ENCODE measurements at regions not wholly inside any gene's neighbourhood (a gene's known extent, or its start where the extent isn't known, plus 50 kb on each side); places are given as distances from the start of the nearest gene placed in this dataset.
"Not testable (repeated sequence)": the region's sequence is repeated elsewhere in the genome, so short reads cannot be mapped to it uniquely, and the experiment has no call there.

DNA sequence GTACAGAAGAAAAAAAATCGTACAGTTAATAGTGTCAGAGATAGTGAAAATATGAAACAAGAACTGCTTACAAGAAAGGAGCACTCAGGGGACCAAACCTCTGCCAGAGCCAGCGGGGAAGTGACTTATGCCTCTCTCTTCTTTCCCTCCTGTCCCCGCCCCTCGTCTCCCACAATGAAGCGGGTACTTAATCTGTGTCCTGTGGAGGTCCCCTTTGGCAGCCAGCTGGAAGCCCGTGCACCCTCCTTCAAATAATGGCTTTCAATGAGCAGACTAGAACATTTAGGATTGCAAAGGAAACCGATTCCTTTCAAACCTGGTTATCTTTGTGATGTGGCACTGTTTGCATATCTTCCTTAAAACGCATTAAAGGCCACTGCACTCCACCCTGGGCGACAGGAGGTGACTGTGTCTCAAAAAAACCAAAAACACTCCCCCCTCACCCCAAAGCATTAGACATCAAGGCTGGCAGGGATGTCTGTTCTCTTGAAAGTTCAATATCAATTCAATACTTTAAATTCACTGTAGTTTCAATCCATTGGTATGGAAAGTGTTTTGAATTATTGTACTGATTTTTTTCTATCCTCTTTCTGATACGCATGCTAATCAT is 51.7 kb downstream of the PPIAL4C start:
- DNase-seq (ENCODE audit: low spot score); intact Hi-C loops (cut with DNase I): not testable (repeated sequence)

DNA sequence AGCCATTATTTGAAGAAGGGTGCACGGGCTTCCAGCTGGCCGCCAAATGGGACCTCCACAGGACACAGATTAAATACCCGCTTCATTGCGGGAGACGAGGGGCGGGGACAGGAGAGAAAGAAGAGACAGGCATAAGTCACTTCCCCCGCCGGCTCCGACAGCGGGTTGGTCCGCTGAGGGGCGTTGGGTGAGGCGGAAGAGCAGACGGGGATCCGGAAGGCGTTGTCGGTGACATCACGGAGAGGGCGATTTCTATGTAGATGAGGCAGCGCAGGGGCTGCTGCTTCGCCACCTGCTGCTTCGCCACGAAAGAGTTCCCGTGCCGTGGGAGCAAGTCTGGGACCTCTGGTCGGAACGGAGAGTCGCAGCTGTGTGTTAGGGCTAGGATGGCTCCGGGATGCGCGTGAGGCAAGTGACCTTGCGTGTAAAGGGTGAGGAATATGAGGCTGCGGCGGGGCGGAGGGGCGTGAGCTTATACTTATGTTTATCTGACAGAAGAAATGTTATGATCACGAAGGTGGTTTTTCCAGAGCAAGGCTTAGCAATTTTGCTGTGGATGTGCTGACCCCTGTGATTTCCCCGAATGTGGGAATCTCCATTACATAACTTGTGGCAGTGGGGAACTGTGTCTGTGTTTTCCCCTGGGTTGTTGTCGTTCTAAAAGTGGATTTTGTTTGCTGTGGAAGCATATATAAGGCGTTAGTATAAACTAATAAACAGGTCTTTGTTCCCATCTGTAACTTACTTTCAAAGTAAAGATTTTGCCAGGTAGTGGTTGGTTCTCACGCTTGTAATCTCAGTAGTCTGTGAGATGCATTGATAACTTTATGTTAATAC is 52.9 kb downstream of the PPIAL4C start:
- intact Hi-C loops (cut with DNase I) = not testable (repeated sequence)
- peak; percentile 95 for DNase-seq (ENCODE audit: low spot score)

DNA sequence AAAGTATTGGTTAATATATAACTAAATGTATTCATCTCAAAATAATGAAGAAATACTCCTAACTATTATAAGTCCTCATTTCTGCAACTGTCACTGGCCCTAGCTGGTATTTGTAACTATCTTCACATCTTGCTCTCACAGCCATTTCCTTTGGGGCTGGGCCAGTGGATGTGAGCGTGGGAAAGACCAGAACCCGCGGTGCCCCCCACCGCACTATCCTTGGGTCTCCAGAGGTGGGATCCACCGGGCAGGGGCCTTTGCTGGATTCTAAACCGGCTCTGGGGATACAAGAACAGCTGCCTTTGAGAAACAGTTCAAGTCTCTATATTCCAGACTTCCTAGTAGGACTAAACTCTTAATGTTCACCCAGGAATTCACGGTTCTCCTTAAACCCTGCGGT is 54.8 kb downstream of the PPIAL4C start:
- intact Hi-C loops (cut with DNase I); DNase-seq (ENCODE audit: low spot score): not testable (repeated sequence)

DNA sequence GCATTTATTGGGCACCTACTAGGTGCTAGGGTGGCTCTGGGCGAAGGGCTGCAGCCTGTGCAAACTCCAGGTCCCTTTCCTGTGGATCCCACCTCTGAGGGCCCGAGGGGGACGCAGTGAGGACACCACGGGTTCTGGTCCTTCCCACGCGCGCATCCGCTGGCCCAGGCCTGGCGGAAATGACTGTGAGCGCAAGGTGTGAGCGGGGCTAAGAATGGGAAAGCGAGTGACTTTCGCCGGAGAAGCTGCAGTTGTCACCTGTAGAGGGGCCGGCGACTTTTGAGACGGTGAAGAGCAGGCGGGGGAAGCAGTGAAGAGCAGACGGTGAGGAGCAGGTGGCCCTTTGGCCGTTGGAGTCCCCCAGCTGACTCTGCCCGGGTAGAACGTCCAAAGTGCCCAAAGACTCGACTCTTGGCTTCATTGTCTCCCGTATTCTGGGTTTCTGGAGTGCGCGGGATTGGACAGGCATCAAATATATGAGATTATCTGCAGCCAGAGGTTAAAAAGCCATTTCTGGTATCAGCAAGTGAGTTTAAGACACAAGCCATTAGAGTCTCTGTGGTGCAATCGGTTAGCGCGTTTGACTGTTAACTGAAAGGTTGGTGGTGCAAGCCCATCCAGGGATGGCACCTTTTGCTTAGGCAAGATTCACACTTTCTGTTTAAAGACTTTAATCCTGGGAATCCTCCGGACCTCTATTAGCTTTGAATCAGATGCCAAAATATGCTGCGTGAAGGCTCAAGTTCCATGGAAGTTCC is 55.4 kb downstream of the PPIAL4C start:
- intact Hi-C loops (cut with DNase I); DNase-seq (ENCODE audit: low spot score): not testable (repeated sequence)

DNA sequence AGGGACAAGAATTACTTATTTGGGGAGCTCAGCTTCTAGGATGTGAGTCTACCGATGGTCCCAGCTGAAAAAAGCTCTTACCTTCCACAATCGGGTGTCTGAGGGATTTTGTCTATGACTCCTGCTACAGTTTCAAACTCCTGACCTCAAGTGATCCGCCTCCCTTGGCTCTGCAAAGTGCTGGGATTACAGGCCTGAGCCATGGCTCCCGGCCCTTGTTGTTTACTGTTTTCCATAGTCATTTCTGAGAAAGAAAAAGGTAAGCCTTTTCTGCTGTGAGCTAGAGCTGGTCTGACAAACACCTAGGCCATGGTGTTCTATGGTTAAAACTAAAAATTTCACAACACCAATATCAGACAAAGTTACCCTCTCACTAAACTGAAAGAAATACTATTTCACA is 57.5 kb downstream of the PPIAL4C start:
- intact Hi-C loops (cut with DNase I); DNase-seq (ENCODE audit: low spot score): not testable (repeated sequence)

DNA sequence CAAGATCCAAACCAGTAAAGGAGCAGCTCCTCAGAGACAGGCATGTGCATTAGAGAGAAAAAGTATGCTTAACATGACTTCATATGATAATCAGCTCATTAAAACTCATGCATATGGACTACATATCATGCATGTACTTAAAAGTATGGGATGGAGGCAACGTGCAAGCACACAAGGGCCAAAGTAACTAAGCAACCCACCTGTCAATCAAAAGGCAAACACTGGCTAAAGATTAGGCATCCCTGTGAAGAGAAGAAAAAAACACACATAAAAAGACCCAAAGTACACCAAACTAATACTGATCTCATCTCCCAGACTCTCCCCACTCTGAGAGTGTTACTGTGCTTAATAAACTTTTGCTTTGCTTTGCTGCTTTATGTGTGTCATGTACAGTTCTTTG is 61.2 kb downstream of the PPIAL4C start:
- intact Hi-C loops (cut with DNase I) = not testable (repeated sequence)

DNA sequence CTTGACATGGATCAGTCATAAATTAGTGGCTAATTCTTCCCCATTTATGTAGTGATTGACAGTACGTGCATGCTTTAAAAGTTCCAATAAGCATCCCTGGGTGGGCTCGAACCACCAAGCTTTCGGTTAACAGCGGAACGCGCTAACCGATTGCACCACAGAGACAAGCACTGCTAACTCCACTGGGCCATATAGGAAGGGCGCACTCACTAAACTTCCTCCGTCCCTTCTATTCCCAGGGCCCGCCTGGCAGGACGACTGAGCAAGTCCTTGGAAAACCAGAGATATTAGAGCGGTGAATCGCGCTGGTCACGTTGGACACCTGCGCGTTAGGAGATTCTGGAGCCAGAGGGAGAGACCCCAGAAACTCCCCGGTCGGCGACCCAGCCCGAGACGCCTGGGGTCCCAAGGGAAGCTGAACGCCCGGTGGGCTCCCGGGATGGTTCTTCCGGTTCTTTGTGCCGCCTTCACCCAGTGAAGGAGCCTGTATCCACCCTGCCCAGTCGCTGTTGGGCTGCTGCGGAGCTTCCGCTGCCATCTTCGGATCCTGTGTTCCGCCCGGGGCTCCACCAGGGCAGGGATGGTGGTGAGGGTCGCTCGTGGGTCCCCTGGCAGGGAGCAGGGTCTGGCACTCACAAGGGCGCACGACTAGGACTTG is 62.8 kb downstream of the PPIAL4C start:
- intact Hi-C loops (cut with DNase I) = not testable (repeated sequence)
- peak; percentile 71 for DNase-seq (ENCODE audit: low spot score)

More for the DNA sequence above, 61.2 kb downstream of the PPIAL4C start:
- not testable (repeated sequence) for DNase-seq (ENCODE audit: low spot score)

DNA sequence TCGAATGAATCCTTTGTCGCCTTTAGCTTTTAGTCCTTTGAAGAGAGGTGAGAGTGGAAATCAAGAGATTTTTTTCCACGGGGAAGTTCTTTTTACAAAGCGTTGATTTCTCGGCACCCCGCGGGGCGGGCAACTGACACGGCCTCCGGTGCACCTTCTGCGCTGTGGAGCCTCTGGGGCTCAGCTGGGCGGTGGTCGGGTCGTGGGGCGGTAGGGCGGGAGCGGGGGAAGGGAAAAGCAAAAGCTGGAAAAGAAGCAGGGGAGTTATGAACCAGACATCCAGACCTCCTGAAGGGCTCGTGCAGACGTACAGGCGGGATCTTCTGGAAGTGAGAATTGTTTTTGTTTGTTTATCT is 63.3 kb downstream of the PPIAL4C start:
- DNase-seq (ENCODE audit: low spot score); intact Hi-C loops (cut with DNase I): not testable (repeated sequence)

DNA sequence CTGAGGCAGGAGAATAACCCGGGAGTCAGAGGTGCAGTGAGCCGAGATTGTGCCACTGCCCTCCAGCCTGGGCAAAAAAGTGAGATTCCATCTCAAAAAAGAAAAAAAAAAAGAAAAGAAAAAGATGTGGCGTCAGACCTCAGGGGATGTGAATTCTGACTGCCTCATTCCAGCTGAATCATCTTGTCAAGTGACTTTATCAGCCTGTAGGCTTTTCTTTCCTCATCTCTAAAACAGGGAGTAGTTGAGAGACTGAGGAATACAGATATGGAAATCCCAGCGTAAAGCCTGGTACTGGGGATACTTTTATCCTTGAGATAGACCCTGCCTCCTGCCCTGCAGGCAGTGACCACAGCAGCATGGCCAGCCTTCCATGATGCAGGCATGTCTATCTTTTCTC is 74.1 kb downstream of the PPIAL4C start:
- DNase-seq (ENCODE audit: low spot score); intact Hi-C loops (cut with DNase I): not testable (repeated sequence)

DNA sequence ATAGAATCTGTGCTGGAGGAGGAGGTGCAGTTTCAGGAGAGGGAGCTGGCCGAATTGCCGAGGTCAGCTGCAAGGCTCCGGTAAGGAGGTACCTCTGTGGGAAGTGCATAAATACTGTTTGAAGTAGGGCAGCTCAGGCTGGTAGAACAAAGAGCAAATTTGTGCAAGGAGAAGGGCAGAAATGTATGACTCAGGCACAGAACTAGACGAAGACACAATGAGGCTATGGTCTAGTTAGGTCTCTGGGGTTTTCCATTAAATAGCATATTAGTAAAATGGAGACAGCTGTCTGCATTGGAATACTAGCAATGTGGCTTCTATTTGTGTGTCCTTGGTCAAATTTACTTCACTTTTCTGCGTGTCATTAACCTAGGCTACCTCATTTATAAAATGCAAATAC is 74.5 kb downstream of the PPIAL4C start:
- DNase-seq (ENCODE audit: low spot score); intact Hi-C loops (cut with DNase I): not testable (repeated sequence)

DNA sequence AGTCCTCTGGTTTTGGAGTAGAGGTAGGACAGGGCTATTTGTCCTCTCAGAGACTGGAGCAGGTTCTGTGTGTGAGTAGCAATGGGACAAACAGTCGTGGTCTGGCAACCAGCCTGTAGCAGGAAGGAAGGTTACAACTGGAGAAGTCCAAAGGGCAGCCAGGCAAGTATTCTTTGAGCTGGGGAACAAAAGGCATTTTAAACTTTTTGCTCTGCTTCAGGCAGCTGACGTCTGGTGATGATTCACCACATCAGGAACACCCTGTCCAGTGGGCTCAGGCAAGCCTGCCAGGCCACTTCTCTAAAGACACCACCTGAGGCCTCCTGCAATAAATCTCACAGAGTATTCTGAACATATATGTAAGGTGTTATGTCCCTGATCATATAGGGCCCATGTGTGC is 81.0 kb downstream of the PPIAL4C start:
- DNase-seq (ENCODE audit: low spot score); intact Hi-C loops (cut with DNase I): not testable (repeated sequence)

DNA sequence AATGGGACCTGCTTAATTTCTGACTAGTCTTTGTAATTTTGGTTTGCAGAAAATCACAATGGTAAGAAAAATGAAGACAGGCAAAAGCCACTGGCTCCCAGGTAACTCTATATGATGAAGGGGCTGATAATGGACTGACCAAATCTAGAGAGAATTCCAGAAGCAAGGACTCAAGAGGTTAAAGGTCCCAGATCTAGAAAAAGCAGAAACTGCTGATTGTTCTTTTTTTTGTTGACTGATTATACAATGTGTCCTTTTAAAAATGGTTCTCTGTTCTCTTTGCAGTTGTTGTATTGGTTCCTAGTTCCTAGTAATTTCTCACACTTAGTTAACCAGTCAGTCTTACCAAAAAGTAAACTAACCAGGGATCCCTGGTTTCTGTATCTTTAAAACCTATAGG is 81.4 kb downstream of the PPIAL4C start:
- intact Hi-C loops (cut with DNase I); DNase-seq (ENCODE audit: low spot score): not testable (repeated sequence)

DNA sequence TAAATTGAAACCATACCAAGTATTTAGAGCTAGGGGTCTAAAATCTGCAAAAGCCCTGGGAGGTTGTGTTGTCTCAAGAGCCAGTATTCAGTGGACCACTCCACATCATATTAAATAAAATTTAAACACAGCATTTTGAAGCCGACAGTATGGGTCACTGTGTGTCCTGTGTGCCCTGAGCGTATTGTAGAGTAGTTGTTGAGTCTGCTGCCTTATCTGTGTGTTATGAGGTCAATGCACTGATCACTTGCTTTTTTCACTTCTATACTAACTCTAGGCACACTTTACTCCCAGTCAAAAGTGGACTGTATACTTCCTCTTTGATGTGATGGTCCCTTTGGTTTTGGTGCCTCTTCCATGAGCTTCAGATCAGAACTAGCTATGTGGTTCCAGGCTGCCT is 81.9 kb downstream of the PPIAL4C start:
- DNase-seq (ENCODE audit: low spot score); intact Hi-C loops (cut with DNase I): not testable (repeated sequence)

DNA sequence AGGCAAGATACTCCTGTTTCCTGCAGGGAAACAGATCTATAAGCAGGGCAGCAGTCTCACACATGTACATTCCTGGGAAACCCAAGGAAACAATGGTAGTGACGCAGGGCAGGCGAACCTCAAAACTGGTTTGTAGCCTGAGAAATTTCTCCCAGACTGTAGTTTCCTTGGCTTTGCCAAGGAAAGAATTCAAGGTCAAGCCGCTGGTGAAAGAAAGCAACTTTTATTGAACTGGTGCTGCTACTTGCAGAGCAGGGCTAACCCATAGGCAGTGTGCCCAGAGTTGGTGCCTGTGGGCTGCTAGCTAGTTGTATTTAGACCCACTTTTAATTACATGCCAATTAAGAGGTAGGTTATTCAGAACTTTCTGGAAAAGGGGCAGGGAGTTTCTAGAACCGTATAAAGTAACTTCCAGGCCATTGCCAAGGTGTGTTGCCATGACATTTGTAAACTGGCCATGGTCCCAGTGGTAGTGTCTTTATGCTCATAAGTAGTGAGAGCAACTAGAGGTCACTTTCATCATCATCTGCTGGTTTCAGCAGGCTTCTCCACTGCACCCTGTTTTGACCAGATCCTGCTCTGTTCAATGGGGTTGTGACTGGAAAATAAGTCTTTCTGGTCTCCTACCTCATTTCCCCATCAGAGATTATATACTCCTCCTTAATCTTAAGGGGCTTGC is 89.7 kb downstream of the PPIAL4C start:
- intact Hi-C loops (cut with DNase I); DNase-seq (ENCODE audit: low spot score): not testable (repeated sequence)

DNA sequence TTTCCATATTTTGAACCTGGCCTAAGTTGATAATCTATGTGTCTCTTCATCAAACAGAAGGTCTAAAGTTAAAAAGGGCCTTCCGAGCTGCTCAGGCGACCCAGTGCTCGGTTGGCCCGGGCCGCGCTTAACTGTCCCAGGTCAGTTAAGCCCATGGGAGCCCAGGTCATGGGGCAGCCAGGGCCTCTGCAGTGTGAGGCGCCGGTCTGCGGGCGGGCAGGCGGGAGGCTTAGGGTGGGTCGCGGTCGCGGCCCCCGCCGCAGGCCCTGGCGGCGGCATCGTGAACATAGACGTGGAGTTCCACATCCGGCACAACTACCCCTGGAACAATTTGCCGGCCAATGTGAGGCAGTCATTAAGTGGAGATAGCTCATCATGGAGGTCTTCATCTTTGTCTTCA is 91.3 kb downstream of the PPIAL4C start:
- intact Hi-C loops (cut with DNase I); DNase-seq (ENCODE audit: low spot score): not testable (repeated sequence)

DNA sequence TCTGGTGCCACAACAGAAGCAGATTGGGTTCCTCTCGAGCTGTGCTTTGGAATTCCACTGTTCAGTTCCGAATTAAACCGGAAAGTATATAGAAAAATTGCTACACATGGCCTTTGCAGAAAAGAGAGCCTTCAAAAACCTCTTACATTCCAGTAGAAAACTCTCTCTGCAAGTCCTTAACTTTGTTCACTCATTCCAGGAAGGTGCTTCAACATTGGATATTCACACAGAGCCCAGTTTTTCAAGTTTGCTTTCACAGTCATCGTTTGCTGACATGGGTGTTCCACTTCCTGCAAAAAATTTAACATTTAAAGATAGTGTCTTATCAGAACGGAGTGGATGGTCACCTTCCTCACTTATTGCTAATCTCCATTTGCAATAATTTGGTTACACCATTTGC is 93.7 kb downstream of the PPIAL4C start:
- intact Hi-C loops (cut with DNase I) = not testable (repeated sequence)

DNA sequence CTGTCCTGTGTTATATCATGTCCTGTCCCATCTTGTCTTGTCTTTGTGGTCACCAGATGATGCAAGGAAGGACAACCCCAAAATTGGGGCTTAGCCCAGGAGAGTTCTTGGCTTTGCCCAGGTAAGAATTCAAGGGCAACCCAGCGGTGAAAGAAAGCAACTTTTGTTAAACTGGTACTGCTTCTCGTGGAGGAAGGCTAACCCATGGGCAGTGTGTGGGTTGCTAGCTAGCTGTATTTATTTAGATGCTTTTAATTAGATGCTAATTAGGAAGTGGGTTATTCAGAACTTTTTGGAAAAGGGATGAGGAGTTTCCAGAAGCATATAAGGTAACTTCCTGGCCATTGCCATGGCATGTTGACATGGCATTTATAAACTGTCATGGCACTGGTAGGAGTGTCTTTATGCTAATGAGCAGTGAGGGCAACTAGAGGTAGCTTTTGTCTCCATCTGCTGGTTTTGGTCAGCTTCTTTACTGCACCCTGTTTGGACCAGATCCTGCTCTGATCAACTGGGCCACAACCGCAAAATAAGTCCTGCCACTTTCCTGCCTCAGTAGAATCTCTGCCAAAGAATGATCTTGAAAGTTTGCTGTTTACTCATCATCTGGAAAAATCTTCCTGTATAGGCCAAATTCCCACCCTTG is 95.8 kb upstream of the FCGR1A start:
- DNase-seq (ENCODE audit: low spot score); intact Hi-C loops (cut with DNase I): not testable (repeated sequence)

More for the DNA sequence above, 93.7 kb downstream of the PPIAL4C start:
- not testable (repeated sequence) for DNase-seq (ENCODE audit: low spot score)

DNA sequence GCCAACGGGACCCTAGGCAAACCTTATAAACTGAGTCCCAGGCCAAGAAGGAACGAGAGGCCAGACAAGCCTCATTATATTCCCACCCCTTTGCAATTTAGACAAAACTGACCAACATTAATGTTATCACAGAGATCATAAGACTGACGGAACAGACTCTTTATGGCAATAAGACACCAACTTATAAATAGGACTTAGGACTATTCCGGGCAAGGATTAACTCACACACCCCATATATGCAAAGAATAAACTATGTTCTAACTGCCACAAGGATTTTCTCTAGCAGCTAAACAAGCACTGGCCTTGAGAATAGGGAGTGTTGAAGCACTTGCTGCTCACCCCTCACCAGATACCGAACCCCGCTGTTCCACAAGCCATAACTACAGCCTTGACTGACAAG is 91.1 kb upstream of the FCGR1A start:
- intact Hi-C loops (cut with DNase I); DNase-seq (ENCODE audit: low spot score): not testable (repeated sequence)
